ENCODE measurements at regions not wholly inside any gene's neighbourhood (a gene's known extent, or its start where the extent isn't known, plus 50 kb on each side); places are given as distances from the start of the nearest gene placed in this dataset.

DNA sequence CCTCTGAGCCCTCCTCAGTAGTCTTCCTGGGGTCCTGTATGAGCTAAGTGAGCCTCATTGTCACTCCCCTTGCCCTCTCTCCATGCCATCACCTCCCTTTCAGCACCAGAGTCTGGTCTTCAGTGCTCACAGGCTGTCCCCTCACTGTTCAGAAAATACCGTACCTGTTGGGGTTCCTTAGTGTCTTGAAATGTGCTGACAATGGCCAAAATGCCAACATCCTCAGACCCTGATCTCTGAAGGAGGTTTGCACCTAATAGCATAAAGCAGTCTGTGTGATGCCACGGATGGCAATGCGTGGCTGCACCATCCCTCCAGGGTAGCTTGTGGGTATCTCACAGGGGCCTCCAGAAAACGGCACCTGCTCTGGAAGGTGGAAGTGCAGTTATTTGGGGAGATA lies 301.0 kb upstream of the TLE3 start:
- ChIA-PET POLR2A (no interaction called here), CTCF (no interaction called here), SMC1A (ENCODE audit: uncharacterized antibody, unreplicated experiment) (interaction anchor here (1.2 kb wide), 1 partner anchor 9 kb away, joined by 4 read pairs; no protein-coding TSS in a partner anchor), RAD21 (ENCODE audit: unreplicated experiment) (interaction anchor here (0.9 kb wide), 1 partner anchor 69 kb away, joined by 3 read pairs; no protein-coding TSS in a partner anchor)
- Histone ChIP-seq H3K36me3 (ENCODE audit: control insufficient read depth in 2 of 2, insufficient read depth in 2 of 2, low read length in 1 of 2) (no peaks in the 10 kb centered on the region), H3K79me2 (ENCODE audit: control insufficient read depth, insufficient read depth, low read length) (no peaks in the 10 kb centered on the region), H4K20me1 (ENCODE audit: control insufficient read depth, insufficient read depth) (no peaks in the 10 kb centered on the region), H3K4me3 (no peak overlapping the region), H3K4me1 (ENCODE audit: control insufficient read depth, insufficient read depth, low read length) (no peaks in the 10 kb centered on the region), H3K4me2 (ENCODE audit: control insufficient read depth, insufficient read depth) (no peak overlapping the region), H3K9ac (ENCODE audit: control insufficient read depth, insufficient read depth, low read length) (no peak overlapping the region), H3K27ac (ENCODE audit: control insufficient read depth, insufficient read depth) (no peak overlapping the region), H3K27me3 (replicated peaks in 1 of 2; ENCODE audit: control insufficient read depth in 2 of 2, insufficient read depth in 2 of 2, low read length in 1 of 2) (peaks cover 0 to 4% of the 10 kb centered on the region in 2 experiments; a peak in 1 of 4 replicates), H2AFZ (ENCODE audit: control insufficient read depth, low read depth, low read length) (no peak overlapping the region), H3K9me3 (replicated peaks; ENCODE audit: control insufficient read depth, insufficient read depth, low read length) (no peaks in the 10 kb centered on the region)
- FAIRE-seq (no peak), ATAC-seq (no peak), DNase-seq (ENCODE audit: low read depth, low spot score) (no peak)
- no TSS peak for BruUV-seq (replicated peaks)
- 55% methylated on average over 4 of the region's 4 CpGs for WGBS (ENCODE audit: insufficient coverage, insufficient replicate concordance, low lambda C conversion rate, missing lambda C conversion rate)
- TF ChIP-seq EZH2 (IDR thresholded peaks at IDR 0.05; ENCODE audit: borderline replicate concordance, control insufficient read depth, low read depth, low read length) (no peak), ASH2L (IDR thresholded peaks at IDR 0.05; ENCODE audit: borderline replicate concordance, low read depth) (no peak), SREBF1 (IDR thresholded peaks at IDR 0.05; ENCODE audit: low read length) (no peak), CEBPB (IDR thresholded peaks at IDR 0.05; ENCODE audit: borderline replicate concordance in 1 of 2, low read depth in 2 of 2, low read length in 2 of 2) (no peak), NBN (IDR thresholded peaks at IDR 0.05) (no peak), PAX8 (IDR thresholded peaks at IDR 0.05) (no peak), MAX (IDR thresholded peaks at IDR 0.05; ENCODE audit: low read depth, low read length) (no peak), USF1 (IDR thresholded peaks at IDR 0.05; ENCODE audit: borderline replicate concordance, extremely low read length, insufficient read depth, low read depth, low read length) (no peak), RBBP5 (conservative IDR thresholded peaks at IDR 0.05) (no peak), CHD2 (IDR thresholded peaks at IDR 0.05; ENCODE audit: borderline replicate concordance, low read depth, low read length) (no peak)
- TF ChIP-seq, protein P1, sequence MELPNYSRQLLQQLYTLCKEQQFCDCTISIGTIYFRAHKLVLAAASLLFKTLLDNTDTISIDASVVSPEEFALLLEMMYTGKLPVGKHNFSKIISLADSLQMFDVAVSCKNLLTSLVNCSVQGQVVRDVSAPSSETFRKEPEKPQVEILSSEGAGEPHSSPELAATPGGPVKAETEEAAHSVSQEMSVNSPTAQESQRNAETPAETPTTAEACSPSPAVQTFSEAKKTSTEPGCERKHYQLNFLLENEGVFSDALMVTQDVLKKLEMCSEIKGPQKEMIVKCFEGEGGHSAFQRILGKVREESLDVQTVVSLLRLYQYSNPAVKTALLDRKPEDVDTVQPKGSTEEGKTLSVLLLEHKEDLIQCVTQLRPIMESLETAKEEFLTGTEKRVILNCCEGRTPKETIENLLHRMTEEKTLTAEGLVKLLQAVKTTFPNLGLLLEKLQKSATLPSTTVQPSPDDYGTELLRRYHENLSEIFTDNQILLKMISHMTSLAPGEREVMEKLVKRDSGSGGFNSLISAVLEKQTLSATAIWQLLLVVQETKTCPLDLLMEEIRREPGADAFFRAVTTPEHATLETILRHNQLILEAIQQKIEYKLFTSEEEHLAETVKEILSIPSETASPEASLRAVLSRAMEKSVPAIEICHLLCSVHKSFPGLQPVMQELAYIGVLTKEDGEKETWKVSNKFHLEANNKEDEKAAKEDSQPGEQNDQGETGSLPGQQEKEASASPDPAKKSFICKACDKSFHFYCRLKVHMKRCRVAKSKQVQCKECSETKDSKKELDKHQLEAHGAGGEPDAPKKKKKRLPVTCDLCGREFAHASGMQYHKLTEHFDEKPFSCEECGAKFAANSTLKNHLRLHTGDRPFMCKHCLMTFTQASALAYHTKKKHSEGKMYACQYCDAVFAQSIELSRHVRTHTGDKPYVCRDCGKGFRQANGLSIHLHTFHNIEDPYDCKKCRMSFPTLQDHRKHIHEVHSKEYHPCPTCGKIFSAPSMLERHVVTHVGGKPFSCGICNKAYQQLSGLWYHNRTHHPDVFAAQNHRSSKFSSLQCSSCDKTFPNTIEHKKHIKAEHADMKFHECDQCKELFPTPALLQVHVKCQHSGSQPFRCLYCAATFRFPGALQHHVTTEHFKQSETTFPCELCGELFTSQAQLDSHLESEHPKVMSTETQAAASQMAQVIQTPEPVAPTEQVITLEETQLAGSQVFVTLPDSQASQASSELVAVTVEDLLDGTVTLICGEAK (IDR thresholded peaks at IDR 0.05; ENCODE audit: borderline replicate concordance) = no peak
- in situ Hi-C loops (cut with MboI) (no loop called here), intact Hi-C loops (cut with micrococcal nuclease; ENCODE audit: unreplicated experiment) (no loop called here)
